Retinal pigment epithelial cell (primary cell): ENCODE measurements at regions not wholly inside any gene's neighbourhood (a gene's known extent, or its start where the extent isn't known, plus 50 kb on each side); places are given as distances from the start of the nearest gene placed in this dataset.

ENCODE experiments used
- DNase-seq: peaks from one replicate; pipeline ENCODE4 v3.0.0-alpha.2; 2010; ENCODE audit warnings: low read depth
- H3K4me3 ChIP-seq: 2 replicates; pipeline ENCODE4 v1.5.1; 2011; ENCODE audit warnings: mild to moderate bottlenecking, low read length, control low read depth, moderate library complexity
- TF ChIP-seq, protein P1 (sequence below): conservative IDR thresholded peaks from 2 replicates; pipeline ENCODE4 v1.5.1; 2011; ENCODE audit warnings: low read depth, low read length, control low read depth, inconsistent platforms

- H3K4me3 ChIP-seq: no peak overlapping the region
These were observed 166.9 kb upstream of the KLF3 start for GRCh38 chr4:38497121-38497520.

DNA sequence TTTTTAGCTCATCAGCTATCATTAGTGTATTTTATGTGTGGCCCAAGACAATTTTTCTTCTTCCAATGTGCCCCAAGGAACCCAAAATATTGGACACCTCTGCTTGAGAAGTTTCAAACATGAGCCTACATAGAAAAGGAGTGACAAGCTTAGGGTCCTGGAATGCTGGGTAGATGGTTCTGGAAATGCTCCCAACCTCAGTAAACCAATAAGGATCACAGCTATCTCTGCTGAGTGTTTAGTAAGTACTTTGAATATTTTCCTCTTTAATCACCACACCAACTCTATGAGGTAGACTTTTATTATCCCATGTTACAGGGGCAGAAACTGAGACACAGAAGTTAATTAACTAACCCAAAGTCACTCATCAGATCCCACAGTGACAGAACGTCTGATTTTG, 164.9 kb upstream of the KLF3 start:
- no peak for DNase-seq
- TF ChIP-seq, protein P1, sequence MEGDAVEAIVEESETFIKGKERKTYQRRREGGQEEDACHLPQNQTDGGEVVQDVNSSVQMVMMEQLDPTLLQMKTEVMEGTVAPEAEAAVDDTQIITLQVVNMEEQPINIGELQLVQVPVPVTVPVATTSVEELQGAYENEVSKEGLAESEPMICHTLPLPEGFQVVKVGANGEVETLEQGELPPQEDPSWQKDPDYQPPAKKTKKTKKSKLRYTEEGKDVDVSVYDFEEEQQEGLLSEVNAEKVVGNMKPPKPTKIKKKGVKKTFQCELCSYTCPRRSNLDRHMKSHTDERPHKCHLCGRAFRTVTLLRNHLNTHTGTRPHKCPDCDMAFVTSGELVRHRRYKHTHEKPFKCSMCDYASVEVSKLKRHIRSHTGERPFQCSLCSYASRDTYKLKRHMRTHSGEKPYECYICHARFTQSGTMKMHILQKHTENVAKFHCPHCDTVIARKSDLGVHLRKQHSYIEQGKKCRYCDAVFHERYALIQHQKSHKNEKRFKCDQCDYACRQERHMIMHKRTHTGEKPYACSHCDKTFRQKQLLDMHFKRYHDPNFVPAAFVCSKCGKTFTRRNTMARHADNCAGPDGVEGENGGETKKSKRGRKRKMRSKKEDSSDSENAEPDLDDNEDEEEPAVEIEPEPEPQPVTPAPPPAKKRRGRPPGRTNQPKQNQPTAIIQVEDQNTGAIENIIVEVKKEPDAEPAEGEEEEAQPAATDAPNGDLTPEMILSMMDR: no peak
- H3K4me3 ChIP-seq: no peak overlapping the region

More at GRCh38 chr4:38497121-38497520, 166.9 kb upstream of the KLF3 start:
- DNase-seq: no peak
- TF ChIP-seq, protein P1: no peak

DNA sequence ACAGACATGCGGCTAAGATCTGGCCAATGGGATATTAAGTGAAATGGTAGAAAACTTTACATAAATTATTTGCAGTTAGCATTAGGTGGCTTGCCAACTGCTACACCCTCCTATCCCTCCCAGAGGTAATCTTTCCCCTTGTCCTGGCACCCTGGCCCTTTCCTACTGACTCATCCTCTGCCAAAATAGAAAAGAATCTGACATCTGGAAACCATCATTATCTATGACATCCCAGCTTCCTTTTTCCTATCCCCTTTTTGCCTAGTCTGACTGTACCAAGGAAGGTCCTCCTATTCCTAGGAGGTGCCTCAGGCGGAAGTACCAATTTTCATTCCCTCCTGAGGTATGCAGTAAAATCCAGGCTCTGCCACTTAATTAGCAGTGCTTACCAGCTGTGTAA, 163.6 kb upstream of the KLF3 start:
- H3K4me3 ChIP-seq: no peak overlapping the region
- DNase-seq: no peak
- TF ChIP-seq, protein P1: no peak

- TF ChIP-seq, protein P1: no peak
- no peak overlapping the region for H3K4me3 ChIP-seq
- DNase-seq: no peak
These were observed 162.3 kb upstream of the KLF3 start for GRCh38 chr4:38501698-38502097.

DNA sequence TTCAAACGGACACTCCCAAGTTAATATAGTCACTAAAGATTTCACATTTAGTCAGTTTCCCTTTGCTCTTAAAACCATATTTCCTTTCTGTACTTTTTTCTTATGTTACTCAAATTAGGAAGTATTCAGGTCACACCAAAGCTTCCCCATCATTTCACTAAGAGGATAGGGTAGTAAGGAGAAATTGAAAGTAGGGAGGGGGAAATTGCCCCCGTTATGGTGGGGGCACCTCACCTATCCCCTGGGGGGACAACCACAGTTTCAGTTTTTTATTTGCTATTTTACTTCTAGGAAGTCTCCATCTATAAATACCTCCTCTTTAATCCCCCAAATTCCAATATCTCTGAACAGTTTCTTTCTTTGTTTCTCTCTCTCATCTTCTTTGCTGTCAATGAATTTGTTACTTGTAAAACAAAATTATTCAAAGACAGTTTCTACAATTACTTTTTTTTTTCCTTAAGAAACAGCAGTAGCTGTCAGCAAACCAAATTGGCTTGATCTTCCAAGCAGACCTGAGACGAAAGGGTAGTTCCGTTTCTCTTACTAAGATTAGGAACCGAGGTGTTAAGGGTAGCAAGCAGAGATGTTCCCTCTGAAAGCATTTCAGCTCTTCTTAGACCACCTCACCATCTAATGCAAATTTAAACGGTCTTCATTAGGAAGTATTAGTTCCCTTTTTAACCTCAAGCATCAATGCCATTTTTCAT, 160.2 kb upstream of the KLF3 start:
- DNase-seq: no peak
- TF ChIP-seq, protein P1: no peak
- H3K4me3 ChIP-seq: no peak overlapping the region

DNA sequence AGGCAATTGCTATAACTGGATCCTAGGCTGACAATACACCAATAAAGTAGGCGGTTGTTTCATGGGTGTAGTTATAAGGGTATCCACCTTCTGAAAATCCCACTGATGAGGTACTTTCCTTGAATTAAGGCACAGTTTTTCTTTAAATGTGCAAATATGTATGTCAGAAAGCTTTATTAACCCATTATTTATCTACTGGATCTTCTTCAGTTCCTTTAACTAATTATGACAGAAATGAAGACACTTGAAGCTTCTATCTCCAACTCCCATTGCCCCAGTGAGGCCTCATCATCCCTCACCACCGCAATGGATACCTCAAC, 159.6 kb upstream of the KLF3 start:
- DNase-seq: no peak
- no peak overlapping the region for H3K4me3 ChIP-seq
- TF ChIP-seq, protein P1: no peak

- TF ChIP-seq, protein P1: no peak
- no peak overlapping the region for H3K4me3 ChIP-seq
- no peak for DNase-seq
These were observed 154.4 kb upstream of the KLF3 start for GRCh38 chr4:38509551-38509950.
